Amniotic epithelial cell (primary cell): ENCODE measurements at regions not wholly inside any gene's neighbourhood (a gene's known extent, or its start where the extent isn't known, plus 50 kb on each side); places are given as distances from the start of the nearest gene placed in this dataset.
"Not testable (repeated sequence)": the region's sequence is repeated elsewhere in the genome, so short reads cannot be mapped to it uniquely, and the experiment has no call there.

Source experiments
- DNase-seq: peaks from one replicate; pipeline ENCODE4 v3.0.0-alpha.2; 2010; ENCODE audit warnings: low read depth

- no peak for DNase-seq
Measured at GRCh38 chr19:28685802-28686201, 527.1 kb downstream of the UQCRFS1 start.

- DNase-seq, result not testable (repeated sequence)
Measured at GRCh38 chr19:28685077-28685476, 527.9 kb downstream of the UQCRFS1 start.

- DNase-seq, result no peak
Measured at GRCh38 chr19:28680111-28680510, 532.8 kb downstream of the UQCRFS1 start.

- DNase-seq, result no peak
Measured at GRCh38 chr19:28670836-28671235, 542.1 kb downstream of the UQCRFS1 start.

- DNase-seq, result no peak
Measured at GRCh38 chr19:28669804-28670203, 543.1 kb downstream of the UQCRFS1 start.

GRCh38 chr19:28667348-28667977 is 545.5 kb downstream of the UQCRFS1 start:
- no peak for DNase-seq

GRCh38 chr19:28665748-28666147 is 547.2 kb downstream of the UQCRFS1 start:
- no peak for DNase-seq

- DNase-seq, result no peak
Measured at GRCh38 chr19:28656644-28657043, 556.3 kb downstream of the UQCRFS1 start.

- no peak for DNase-seq
Measured at GRCh38 chr19:28655054-28655453, 557.9 kb downstream of the UQCRFS1 start.

- DNase-seq, result no peak
Measured at GRCh38 chr19:28652765-28653164, 560.2 kb downstream of the UQCRFS1 start.

- DNase-seq, result no peak
Measured at GRCh38 chr19:28646629-28647028, 566.3 kb downstream of the UQCRFS1 start.

- peak; percentile 37 for DNase-seq
Measured at GRCh38 chr19:28644169-28644775, 568.7 kb downstream of the UQCRFS1 start.

- DNase-seq, result no peak
Measured at GRCh38 chr19:28642787-28643683, 569.9 kb downstream of the UQCRFS1 start.

- no peak for DNase-seq
Measured at GRCh38 chr19:28641395-28641794, 571.6 kb downstream of the UQCRFS1 start.

- DNase-seq, result peak; percentile 42
Measured at GRCh38 chr19:28640506-28640905, 572.4 kb downstream of the UQCRFS1 start.

GRCh38 chr19:28638445-28638844 is 574.5 kb downstream of the UQCRFS1 start:
- no peak for DNase-seq

- DNase-seq, result no peak
Measured at GRCh38 chr19:28636706-28637105, 576.2 kb downstream of the UQCRFS1 start.

- no peak for DNase-seq
Measured at GRCh38 chr19:28636016-28636629, 576.8 kb downstream of the UQCRFS1 start.

- no peak for DNase-seq
Measured at GRCh38 chr19:28634837-28635236, 578.1 kb downstream of the UQCRFS1 start.

GRCh38 chr19:28634019-28634328 is 579.0 kb downstream of the UQCRFS1 start:
- DNase-seq, result no peak

GRCh38 chr19:28633319-28634018 is 579.5 kb downstream of the UQCRFS1 start:
- DNase-seq, result peak; percentile 41
